ENCODE measurements at regions not wholly inside any gene's neighbourhood (a gene's known extent, or its start where the extent isn't known, plus 50 kb on each side); places are given as distances from the start of the nearest gene placed in this dataset.
A peak's percentile ranks its signal among the peaks of the same experiment; 100 is the strongest.

DNA sequence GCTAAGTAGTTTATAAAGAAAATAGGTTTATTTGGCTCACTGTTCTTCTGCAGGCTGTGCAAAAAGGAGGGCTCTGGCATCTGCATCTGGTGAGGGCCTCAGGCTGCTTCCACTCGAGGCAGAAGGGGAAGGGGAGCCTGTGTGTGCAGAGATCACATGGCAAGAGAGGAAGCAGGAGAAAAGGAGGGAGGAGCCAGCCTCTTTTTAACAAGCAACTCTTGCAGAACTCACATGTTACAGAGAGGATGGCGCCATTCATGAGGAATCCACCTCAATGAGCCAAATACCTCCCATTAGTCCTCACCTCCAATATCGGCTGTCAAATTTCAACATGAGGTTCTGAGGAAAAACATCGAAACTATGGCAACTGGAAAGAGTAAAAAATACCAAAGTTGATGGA, 666.6 kb upstream of the SLC35B3 start:
- BruUV-seq (replicated peaks): no TSS peak
- Histone ChIP-seq H3K4me1 (ENCODE audit: insufficient read depth, low read length, poor library complexity, severe bottlenecking) (peaks cover 11% of the 10 kb centered on the region), H3K9me3 (ENCODE audit: low read depth, low read length, poor library complexity, severe bottlenecking) (no peaks in the 10 kb centered on the region), H3K4me3 (ENCODE audit: low read depth, low read length, poor library complexity, severe bottlenecking) (no peak overlapping the region), H3K27me3 (replicated peaks; ENCODE audit: insufficient read depth, low read depth, low read length, poor library complexity) (no peaks in the 10 kb centered on the region), H3K27ac (ENCODE audit: low read depth, low read length, poor library complexity, severe bottlenecking) (no peak overlapping the region), H3K36me3 (ENCODE audit: insufficient read depth, low read length, poor library complexity, severe bottlenecking) (no peaks in the 10 kb centered on the region)
- POLR2A ChIA-PET (ENCODE audit: low non-redundant PET): no interaction called here
- DNase-seq (ENCODE audit: low spot score): peak; percentile 13
- no peak for TF ChIP-seq EZH2 (IDR thresholded peaks at IDR 0.05; ENCODE audit: borderline replicate concordance, low read depth, low read length, poor library complexity, severe bottlenecking)
- TF ChIP-seq, protein P1, sequence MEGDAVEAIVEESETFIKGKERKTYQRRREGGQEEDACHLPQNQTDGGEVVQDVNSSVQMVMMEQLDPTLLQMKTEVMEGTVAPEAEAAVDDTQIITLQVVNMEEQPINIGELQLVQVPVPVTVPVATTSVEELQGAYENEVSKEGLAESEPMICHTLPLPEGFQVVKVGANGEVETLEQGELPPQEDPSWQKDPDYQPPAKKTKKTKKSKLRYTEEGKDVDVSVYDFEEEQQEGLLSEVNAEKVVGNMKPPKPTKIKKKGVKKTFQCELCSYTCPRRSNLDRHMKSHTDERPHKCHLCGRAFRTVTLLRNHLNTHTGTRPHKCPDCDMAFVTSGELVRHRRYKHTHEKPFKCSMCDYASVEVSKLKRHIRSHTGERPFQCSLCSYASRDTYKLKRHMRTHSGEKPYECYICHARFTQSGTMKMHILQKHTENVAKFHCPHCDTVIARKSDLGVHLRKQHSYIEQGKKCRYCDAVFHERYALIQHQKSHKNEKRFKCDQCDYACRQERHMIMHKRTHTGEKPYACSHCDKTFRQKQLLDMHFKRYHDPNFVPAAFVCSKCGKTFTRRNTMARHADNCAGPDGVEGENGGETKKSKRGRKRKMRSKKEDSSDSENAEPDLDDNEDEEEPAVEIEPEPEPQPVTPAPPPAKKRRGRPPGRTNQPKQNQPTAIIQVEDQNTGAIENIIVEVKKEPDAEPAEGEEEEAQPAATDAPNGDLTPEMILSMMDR (conservative IDR thresholded peaks at IDR 0.05; ENCODE audit: low read depth, low read length): no peak
- intact Hi-C loops (cut with micrococcal nuclease; ENCODE audit: unreplicated experiment): no loop called here
- CTCF ChIA-PET: no interaction called here

DNA sequence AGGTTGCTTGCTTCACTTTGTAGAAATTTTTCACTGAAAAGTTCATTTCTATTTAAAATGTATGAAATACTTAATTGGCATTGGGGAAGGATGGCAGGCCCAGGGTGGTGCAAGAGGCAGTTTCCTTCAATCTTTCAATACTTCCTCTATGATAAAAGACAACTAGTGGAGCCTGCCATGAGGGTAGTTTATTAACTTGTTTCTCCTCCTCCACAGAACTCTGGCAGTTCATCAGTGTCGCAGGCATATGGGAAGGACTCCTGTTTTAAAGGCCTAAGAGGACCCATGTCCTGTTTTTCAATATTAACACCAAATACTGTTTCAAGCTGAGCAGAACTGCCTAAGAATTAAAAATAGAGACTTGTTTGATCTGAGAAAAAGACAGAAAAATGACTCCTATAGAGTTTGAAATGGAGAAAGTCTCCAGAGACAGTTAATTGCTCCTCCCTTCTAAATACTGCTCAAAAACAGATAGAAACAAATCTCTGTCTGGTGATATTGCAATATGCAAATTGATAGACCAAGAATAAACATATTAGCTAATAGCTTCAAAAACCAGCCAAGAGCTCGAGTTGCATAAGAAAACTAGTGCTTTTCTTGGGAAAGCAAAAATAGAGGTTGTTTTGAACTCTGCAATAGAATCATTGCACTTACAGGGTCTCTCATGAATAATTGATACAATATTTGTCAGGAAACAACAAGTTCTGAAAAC, 665.7 kb upstream of the SLC35B3 start:
- no peaks in the 10 kb centered on the region for H3K36me3 ChIP-seq (ENCODE audit: insufficient read depth, low read length, poor library complexity, severe bottlenecking)
- peaks cover 11% of the 10 kb centered on the region for H3K4me1 ChIP-seq (ENCODE audit: insufficient read depth, low read length, poor library complexity, severe bottlenecking)
- DNase-seq (ENCODE audit: low spot score): peak; percentile 44
- H3K9me3 ChIP-seq (ENCODE audit: low read depth, low read length, poor library complexity, severe bottlenecking): no peaks in the 10 kb centered on the region
- ChIA-PET POLR2A (ENCODE audit: low non-redundant PET) (no interaction called here), CTCF (no interaction called here)
- no TSS peak for BruUV-seq (replicated peaks)
- H3K27ac ChIP-seq (ENCODE audit: low read depth, low read length, poor library complexity, severe bottlenecking): peak overlapping the region; percentile 47
- H3K27me3 ChIP-seq (replicated peaks; ENCODE audit: insufficient read depth, low read depth, low read length, poor library complexity): no peaks in the 10 kb centered on the region
- intact Hi-C loops (cut with micrococcal nuclease; ENCODE audit: unreplicated experiment): no loop called here
- no peak overlapping the region for H3K4me3 ChIP-seq (ENCODE audit: low read depth, low read length, poor library complexity, severe bottlenecking)
- TF ChIP-seq, protein P1 (conservative IDR thresholded peaks at IDR 0.05; ENCODE audit: low read depth, low read length): no peak
- no peak for TF ChIP-seq EZH2 (IDR thresholded peaks at IDR 0.05; ENCODE audit: borderline replicate concordance, low read depth, low read length, poor library complexity, severe bottlenecking)

DNA sequence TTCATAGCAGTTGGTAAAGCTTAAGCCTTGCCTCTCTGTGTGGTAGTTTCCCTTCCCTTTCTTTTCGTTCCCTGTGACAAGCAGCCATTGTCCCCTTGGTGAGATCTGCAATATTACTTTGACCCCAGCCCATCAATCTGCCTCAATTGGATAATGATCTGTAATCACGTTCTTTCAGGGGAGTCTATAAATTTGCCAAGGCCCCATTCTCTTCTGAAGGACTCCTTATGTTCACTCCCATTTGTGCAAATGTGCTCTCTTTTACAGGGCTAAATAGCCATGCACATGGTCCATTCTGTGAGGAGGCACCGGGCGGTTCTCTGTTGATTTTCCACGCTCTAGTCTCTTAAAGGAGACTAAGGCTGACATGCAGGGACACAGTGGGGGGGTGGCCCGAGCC, 660.4 kb upstream of the SLC35B3 start:
- TF ChIP-seq EZH2 (IDR thresholded peaks at IDR 0.05; ENCODE audit: borderline replicate concordance, low read depth, low read length, poor library complexity, severe bottlenecking): no peak
- TF ChIP-seq, protein P1 (conservative IDR thresholded peaks at IDR 0.05; ENCODE audit: low read depth, low read length): no peak
- CTCF ChIA-PET: no interaction called here
- Histone ChIP-seq H3K4me1 (ENCODE audit: insufficient read depth, low read length, poor library complexity, severe bottlenecking) (peaks cover 3% of the 10 kb centered on the region), H3K36me3 (ENCODE audit: insufficient read depth, low read length, poor library complexity, severe bottlenecking) (no peaks in the 10 kb centered on the region), H3K27me3 (replicated peaks; ENCODE audit: insufficient read depth, low read depth, low read length, poor library complexity) (no peaks in the 10 kb centered on the region), H3K27ac (ENCODE audit: low read depth, low read length, poor library complexity, severe bottlenecking) (no peak overlapping the region), H3K4me3 (ENCODE audit: low read depth, low read length, poor library complexity, severe bottlenecking) (no peak overlapping the region), H3K9me3 (ENCODE audit: low read depth, low read length, poor library complexity, severe bottlenecking) (no peaks in the 10 kb centered on the region)
- intact Hi-C loops (cut with micrococcal nuclease; ENCODE audit: unreplicated experiment): no loop called here
- BruUV-seq (replicated peaks): no TSS peak
- DNase-seq (ENCODE audit: low spot score): peak; percentile 6
- POLR2A ChIA-PET (ENCODE audit: low non-redundant PET): no interaction called here

Measured in A673 (cell line).